ENCODE measurements at regions not wholly inside any gene's neighbourhood (a gene's known extent, or its start where the extent isn't known, plus 50 kb on each side); places are given as distances from the start of the nearest gene placed in this dataset.

GRCh38 chr2:57141269-57141668, 905.3 kb upstream of the VRK2 start:
- no peak for FAIRE-seq
- no peak overlapping the region for H3K18ac ChIP-seq (ENCODE audit: extremely low read depth, low read length)
- H3K4me2 ChIP-seq (ENCODE audit: insufficient read depth in 1 of 2, low read depth in 2 of 2, low read length in 2 of 2): no peak overlapping the region
- no peak overlapping the region for H2AK5ac ChIP-seq (ENCODE audit: low read depth, low read length)
- H3K23me2 ChIP-seq (ENCODE audit: low read depth, low read length): no peaks in the 10 kb centered on the region
- H2BK15ac ChIP-seq (ENCODE audit: low read length): no peak overlapping the region
- ChIA-PET CTCF (ENCODE audit: partially characterized antibody) (interaction anchor here (1.1 kb wide), 1 partner anchor 118 kb away, joined by 3 read pairs; no protein-coding TSS in a partner anchor), POLR2A (ENCODE audit: partially characterized antibody) (no interaction called here)
- H2BK12ac ChIP-seq (ENCODE audit: low read depth, low read length): no peak overlapping the region
- no peak overlapping the region for H2AFZ ChIP-seq (ENCODE audit: low read length)
- H4K8ac ChIP-seq (ENCODE audit: extremely low read depth, insufficient read depth, low read length): no peak overlapping the region
- no peak overlapping the region for H2BK20ac ChIP-seq (ENCODE audit: low read length)
- H3K79me1 ChIP-seq (ENCODE audit: low read depth, low read length): no peaks in the 10 kb centered on the region
- H3K56ac ChIP-seq (replicated peaks; ENCODE audit: insufficient read length, low read depth, low read length): no peak overlapping the region
- no peaks in the 10 kb centered on the region for H3K79me2 ChIP-seq (ENCODE audit: control insufficient read depth in 1 of 2, insufficient read depth in 2 of 2, low read length in 2 of 2)
- no peaks in the 10 kb centered on the region for H3K36me3 ChIP-seq (ENCODE audit: control insufficient read depth in 2 of 4, insufficient read depth in 4 of 4, low read length in 3 of 4)
- no peak overlapping the region for H3K27ac ChIP-seq (ENCODE audit: low read depth, low read length)
- no peak overlapping the region for H4K5ac ChIP-seq (ENCODE audit: insufficient read length, low read depth, low read length)
- no peak overlapping the region for H3K4me3 ChIP-seq (ENCODE audit: extremely low read depth in 1 of 4, insufficient read depth in 2 of 4, low read depth in 3 of 4, low read length in 4 of 4)
- H2BK120ac ChIP-seq (replicated peaks; ENCODE audit: low read depth, low read length): no peak overlapping the region
- H3K9ac ChIP-seq (replicated peaks in 1 of 4; ENCODE audit: extremely low read depth in 1 of 4, low read depth in 3 of 4, low read length in 3 of 4): no peak overlapping the region
- H3K23ac ChIP-seq (ENCODE audit: insufficient read length): no peak overlapping the region
- no peak overlapping the region for H4K91ac ChIP-seq (replicated peaks; ENCODE audit: insufficient read length, low read length)
- H3K14ac ChIP-seq (ENCODE audit: insufficient read length): no peak overlapping the region
- H3K4ac ChIP-seq (replicated peaks; ENCODE audit: insufficient read length, low read depth, low read length): no peak overlapping the region
- no peaks in the 10 kb centered on the region for H4K20me1 ChIP-seq (replicated peaks in 1 of 2; ENCODE audit: control insufficient read depth in 1 of 2, insufficient read depth in 2 of 2, low read length in 2 of 2)
- no peak for DNase-seq (ENCODE audit: low read depth in 1 of 2, low spot score in 2 of 2)
- no peaks in the 10 kb centered on the region for H3K4me1 ChIP-seq (replicated peaks in 1 of 4; ENCODE audit: control insufficient read depth in 3 of 4, insufficient read depth in 4 of 4, low read length in 3 of 4)
- no peak overlapping the region for H2BK5ac ChIP-seq (ENCODE audit: low read depth, low read length)
- H3K27me3 ChIP-seq (replicated peaks in 1 of 4; ENCODE audit: control insufficient read depth in 3 of 4, extremely low read depth in 1 of 4, insufficient read depth in 3 of 4, low read length in 3 of 4): no peaks in the 10 kb centered on the region
- H3K9me3 ChIP-seq (ENCODE audit: insufficient read depth in 2 of 2, low read depth in 1 of 2, low read length in 1 of 2): no peaks in the 10 kb centered on the region
- TF ChIP-seq GTF2F1 (IDR thresholded peaks at IDR 0.05; ENCODE audit: borderline replicate concordance, low read depth, low read length) (no peak), JUN (IDR thresholded peaks at IDR 0.05; ENCODE audit: low read depth, low read length) (no peak), GABPA (IDR thresholded peaks at IDR 0.05; ENCODE audit: borderline replicate concordance, insufficient read depth, low read length) (no peak), TAF1 (IDR thresholded peaks at IDR 0.05; ENCODE audit: low read depth, low read length) (no peak), EP300 (IDR thresholded peaks at IDR 0.05; ENCODE audit: borderline replicate concordance in 1 of 2, low read depth in 2 of 2, low read length in 2 of 2) (no peak), ASH2L (IDR thresholded peaks at IDR 0.05; ENCODE audit: low read length) (no peak), HDAC6 (IDR thresholded peaks at IDR 0.05; ENCODE audit: low read depth, low read length) (no peak), MAFK (IDR thresholded peaks at IDR 0.05; ENCODE audit: low read depth, low read length) (no peak), CEBPB (IDR thresholded peaks at IDR 0.05; ENCODE audit: low read depth, low read length) (no peak), CBX5 (IDR thresholded peaks at IDR 0.05; ENCODE audit: low read depth, low read length) (no peak), YY1 (IDR thresholded peaks at IDR 0.05; ENCODE audit: low read depth, low read length) (no peak), SRF (IDR thresholded peaks at IDR 0.05; ENCODE audit: low read depth, low read length) (no peak), SIN3A (conservative IDR thresholded peaks at IDR 0.05 in 1 of 2, IDR thresholded peaks at IDR 0.05 in 1 of 2; ENCODE audit: low read depth in 1 of 2, low read length in 2 of 2) (no peak)
- TF ChIP-seq, protein P1, sequence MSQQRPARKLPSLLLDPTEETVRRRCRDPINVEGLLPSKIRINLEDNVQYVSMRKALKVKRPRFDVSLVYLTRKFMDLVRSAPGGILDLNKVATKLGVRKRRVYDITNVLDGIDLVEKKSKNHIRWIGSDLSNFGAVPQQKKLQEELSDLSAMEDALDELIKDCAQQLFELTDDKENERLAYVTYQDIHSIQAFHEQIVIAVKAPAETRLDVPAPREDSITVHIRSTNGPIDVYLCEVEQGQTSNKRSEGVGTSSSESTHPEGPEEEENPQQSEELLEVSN (IDR thresholded peaks at IDR 0.05): no peak

All from H1 (cell line).